ENCODE measurements at regions not wholly inside any gene's neighbourhood (a gene's known extent, or its start where the extent isn't known, plus 50 kb on each side); places are given as distances from the start of the nearest gene placed in this dataset.

DNA sequence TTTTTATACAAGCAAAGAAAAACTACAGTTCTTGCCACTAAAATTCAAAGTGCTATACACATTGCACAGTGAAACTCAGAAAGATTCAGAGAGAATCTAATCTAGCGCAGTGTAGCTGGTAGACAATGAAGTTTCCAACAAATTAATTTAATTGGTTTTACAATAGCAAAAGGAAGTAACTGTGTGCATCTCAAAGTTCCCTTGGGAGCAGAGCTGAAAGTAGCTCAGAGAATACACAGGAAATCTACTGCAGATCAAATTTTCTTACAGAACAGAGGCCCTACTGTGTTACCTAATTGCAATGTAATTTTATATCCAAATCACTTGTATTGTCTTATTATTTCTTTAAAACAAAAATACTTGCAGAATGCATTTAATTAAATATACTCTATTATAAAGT is 1396.2 kb upstream of the TENM4 start:
- ChIA-PET CTCF (ENCODE audit: partially characterized antibody) (no interaction called here), POLR2A (ENCODE audit: partially characterized antibody) (interaction anchor here (0.6 kb wide), 1 partner anchor 370 kb away, joined by 3 read pairs; no protein-coding TSS in a partner anchor)
- Histone ChIP-seq H3K14ac (ENCODE audit: insufficient read length) (no peak overlapping the region), H3K27ac (ENCODE audit: low read depth, low read length) (no peak overlapping the region), H3K9me3 (ENCODE audit: insufficient read depth in 2 of 2, low read depth in 1 of 2, low read length in 1 of 2) (no peaks in the 10 kb centered on the region), H3K79me2 (ENCODE audit: control insufficient read depth in 1 of 2, insufficient read depth in 2 of 2, low read length in 2 of 2) (no peaks in the 10 kb centered on the region), H3K79me1 (ENCODE audit: low read depth, low read length) (no peaks in the 10 kb centered on the region), H2BK15ac (ENCODE audit: low read length) (no peak overlapping the region), H4K20me1 (replicated peaks in 1 of 2; ENCODE audit: control insufficient read depth in 1 of 2, insufficient read depth in 2 of 2, low read length in 2 of 2) (no peaks in the 10 kb centered on the region), H3K4me1 (replicated peaks in 1 of 4; ENCODE audit: control insufficient read depth in 3 of 4, insufficient read depth in 4 of 4, low read length in 3 of 4) (no peaks in the 10 kb centered on the region), H2BK120ac (replicated peaks; ENCODE audit: low read depth, low read length) (no peak overlapping the region), H3K56ac (replicated peaks; ENCODE audit: insufficient read length, low read depth, low read length) (no peak overlapping the region), H2AFZ (ENCODE audit: low read length) (no peak overlapping the region), H2BK20ac (ENCODE audit: low read length) (no peak overlapping the region), H3K23ac (ENCODE audit: insufficient read length) (no peak overlapping the region), H2BK12ac (ENCODE audit: low read depth, low read length) (no peak overlapping the region), H3K4ac (replicated peaks; ENCODE audit: insufficient read length, low read depth, low read length) (no peak overlapping the region), H3K36me3 (ENCODE audit: control insufficient read depth in 2 of 4, insufficient read depth in 4 of 4, low read length in 3 of 4) (no peaks in the 10 kb centered on the region), H4K91ac (replicated peaks; ENCODE audit: insufficient read length, low read length) (no peak overlapping the region), H4K5ac (ENCODE audit: insufficient read length, low read depth, low read length) (no peak overlapping the region), H3K4me3 (ENCODE audit: extremely low read depth in 1 of 4, insufficient read depth in 2 of 4, low read depth in 3 of 4, low read length in 4 of 4) (no peak overlapping the region), H3K27me3 (replicated peaks in 1 of 4; ENCODE audit: control insufficient read depth in 3 of 4, extremely low read depth in 1 of 4, insufficient read depth in 3 of 4, low read length in 3 of 4) (no peaks in the 10 kb centered on the region), H2BK5ac (ENCODE audit: low read depth, low read length) (no peak overlapping the region), H3K4me2 (ENCODE audit: insufficient read depth in 1 of 2, low read depth in 2 of 2, low read length in 2 of 2) (no peak overlapping the region), H2AK5ac (ENCODE audit: low read depth, low read length) (no peak overlapping the region), H3K18ac (ENCODE audit: extremely low read depth, low read length) (no peak overlapping the region), H3K9ac (replicated peaks in 1 of 4; ENCODE audit: extremely low read depth in 1 of 4, low read depth in 3 of 4, low read length in 3 of 4) (no peak overlapping the region), H4K8ac (ENCODE audit: extremely low read depth, insufficient read depth, low read length) (no peak overlapping the region), H3K23me2 (ENCODE audit: low read depth, low read length) (no peaks in the 10 kb centered on the region)
- no peak for FAIRE-seq
- WGBS, 2 experiments (ENCODE audit: extremely low coverage in 1 of 2, insufficient coverage in 1 of 2, insufficient read length in 1 of 2, insufficient replicate concordance in 2 of 2, low coverage in 1 of 2, low lambda C conversion rate in 2 of 2, missing lambda C conversion rate in 1 of 2) = 100% methylated on average over 1 of the region's 1 CpG; no CpG with 5 or more reads in 1 of the 2 experiments
- DNase-seq (ENCODE audit: low read depth in 1 of 2, low spot score in 2 of 2) = no peak
- TF ChIP-seq MAFK (IDR thresholded peaks at IDR 0.05; ENCODE audit: low read depth, low read length) = no peak

Measured in H1 (cell line).